ENCODE measurements at regions not wholly inside any gene's neighbourhood (a gene's known extent, or its start where the extent isn't known, plus 50 kb on each side); places are given as distances from the start of the nearest gene placed in this dataset.

DNA sequence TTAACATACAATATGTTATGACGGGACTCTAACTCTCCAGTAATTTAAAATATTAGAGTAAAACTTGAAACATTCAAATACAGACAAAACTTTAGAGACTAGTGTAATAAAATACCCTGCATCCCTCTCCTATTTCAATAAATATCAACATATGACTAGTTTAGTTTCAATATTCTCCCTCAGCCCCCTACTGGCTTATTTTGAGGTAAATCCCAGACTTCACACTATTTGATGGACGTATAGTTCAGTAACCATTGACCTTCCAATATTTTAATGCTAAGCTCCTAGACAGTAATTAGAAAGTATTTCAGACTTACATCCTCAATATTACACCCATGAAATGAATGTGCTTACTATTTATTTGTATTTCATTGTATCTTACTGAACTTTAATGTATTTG, 180.7 kb upstream of the STARD13 start:
- DNase-seq: no peak

DNA sequence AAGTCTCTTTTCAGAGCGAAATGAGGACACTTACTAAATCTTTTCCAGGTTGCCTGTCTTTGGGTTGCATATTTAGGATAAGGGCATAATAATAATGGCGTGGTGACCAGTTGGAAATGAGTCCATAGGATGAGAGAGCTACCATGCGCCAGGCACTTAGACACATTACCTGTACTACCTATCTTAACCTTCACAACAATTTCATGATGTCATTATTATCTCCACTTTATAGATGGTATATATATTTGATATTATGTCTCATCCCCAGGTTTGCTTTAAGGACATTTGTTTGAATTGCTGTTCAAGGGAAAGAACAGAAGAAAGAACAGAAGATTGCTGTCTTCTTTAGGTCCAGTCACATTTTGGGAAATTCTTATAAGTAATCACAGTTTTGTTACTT, 182.0 kb upstream of the STARD13 start:
- no peak for DNase-seq

DNA sequence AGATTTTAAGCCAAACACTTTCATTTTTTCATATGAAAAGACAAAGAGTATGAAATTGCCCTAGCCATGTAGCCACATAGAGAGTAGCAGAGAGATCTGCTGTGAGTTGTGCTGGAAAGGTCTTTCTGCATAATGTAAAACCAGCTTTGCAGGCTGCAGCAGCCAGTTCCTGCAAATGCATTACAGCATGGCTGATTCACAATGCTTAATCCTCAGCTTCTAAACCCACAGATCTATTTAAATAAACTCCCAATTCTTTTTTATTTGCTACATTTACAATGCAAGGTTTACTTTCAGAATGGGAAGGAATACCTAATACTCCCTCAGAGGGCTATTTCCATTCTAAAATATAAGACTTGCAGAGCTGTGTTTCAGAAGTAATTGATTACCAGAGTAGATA, 185.6 kb upstream of the STARD13 start:
- no peak for DNase-seq

DNA sequence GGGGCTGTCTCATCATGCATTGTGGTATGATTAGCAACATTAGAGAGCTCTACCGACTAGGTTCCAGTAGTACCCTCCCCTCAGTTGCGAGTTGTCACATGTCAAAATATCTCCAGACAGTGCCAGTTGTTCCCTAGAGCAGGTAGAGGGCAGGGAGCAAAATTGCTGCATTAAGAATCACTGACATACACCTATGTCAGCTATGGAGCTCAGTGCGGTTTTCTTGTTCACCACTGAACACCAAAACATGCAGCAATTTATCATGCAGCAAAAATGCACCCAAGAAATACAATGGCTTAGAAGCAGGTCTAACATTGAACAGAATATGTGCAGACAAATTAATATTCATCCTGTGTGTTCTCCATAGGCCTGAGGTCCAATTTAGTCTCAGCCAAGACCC, 186.9 kb upstream of the STARD13 start:
- no peak for DNase-seq

DNA sequence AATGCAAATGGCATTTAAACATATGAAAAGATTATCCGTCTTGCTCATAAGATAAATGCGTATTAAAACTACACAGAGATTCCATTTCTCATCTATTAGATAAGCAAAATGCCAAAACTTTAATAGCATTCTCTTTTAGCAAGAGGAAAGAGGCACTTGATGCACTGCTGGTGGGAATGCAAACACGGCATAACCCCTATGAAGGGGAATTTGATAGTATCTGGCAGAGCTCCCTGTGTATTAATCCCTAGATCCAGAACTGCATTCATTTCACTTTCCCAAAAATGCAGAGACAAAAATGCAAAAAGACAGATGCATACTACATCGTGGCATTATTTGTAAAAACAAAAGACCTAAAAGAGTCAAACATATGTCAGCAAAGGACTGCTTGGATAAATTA, 193.6 kb upstream of the STARD13 start:
- DNase-seq: no peak

DNA sequence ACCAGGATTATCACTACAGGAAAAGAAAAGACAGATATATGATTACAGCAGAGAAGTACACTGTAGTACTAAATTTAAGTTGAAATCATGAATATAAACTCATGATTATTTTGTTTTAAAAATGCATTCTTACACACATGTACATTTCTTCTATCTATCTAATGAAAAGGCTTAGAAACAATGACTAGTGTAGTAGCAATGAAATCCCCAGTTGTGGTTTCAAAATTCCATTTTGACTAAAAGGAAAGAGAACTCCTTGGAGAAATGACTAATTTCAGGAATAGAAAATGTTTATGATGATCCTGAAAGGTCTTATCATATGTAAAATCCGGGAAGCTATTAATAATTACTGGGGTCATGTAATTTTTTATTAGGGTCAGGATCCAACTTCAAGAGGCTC, 195.0 kb upstream of the STARD13 start:
- no peak for DNase-seq

DNA sequence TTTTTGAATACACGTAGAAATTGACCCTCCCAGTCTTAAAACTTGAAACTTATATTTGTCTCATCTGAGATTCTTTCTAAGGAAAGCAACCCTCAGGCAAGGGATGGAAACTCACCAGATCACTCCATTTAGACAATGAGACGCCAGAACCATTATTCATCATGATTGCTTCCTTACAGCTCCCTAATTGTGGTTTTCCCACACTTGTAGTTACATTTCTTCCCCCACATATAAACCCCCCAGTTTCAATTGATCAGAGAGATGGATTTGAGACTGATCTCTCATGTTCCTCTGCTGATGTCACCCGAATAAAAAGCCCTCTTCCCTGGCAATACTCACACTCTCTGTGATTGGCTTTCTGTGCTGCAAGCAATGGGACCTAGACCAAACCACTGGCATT, 197.9 kb upstream of the STARD13 start:
- no peak for DNase-seq

GRCh38 chr13:33485247-33485646, 199.7 kb upstream of the STARD13 start:
- DNase-seq: no peak

DNA sequence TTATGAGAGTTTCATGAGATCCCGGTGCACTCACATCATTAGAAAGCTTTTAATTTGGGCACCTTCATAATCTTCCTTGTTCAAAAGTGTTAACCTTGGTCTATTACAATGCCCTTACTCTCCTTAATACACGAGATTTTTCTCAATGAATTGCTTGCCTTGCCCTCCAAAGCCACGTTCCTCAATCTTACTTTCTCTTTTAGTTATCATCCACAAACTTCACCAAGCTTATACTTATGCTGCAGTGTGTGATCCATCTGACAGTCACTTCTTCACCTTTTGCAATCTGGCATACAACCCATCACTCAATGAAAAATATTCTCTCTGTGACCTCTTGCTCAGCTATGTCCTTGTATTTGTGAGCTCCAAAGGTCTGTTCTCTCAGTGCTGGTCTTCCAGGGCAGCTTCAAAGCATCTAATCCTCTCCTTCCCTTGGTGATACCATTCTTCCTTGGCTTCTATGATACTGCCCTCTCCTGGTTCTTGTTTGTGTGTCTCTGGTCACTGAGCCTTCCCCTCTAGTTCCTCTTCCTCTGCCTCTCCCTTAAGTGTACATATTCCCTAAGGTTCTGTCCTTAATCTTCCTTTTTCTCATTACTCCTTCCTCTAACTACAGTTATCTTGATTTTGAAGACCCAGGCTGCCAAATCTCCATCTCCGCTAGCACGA, 202.2 kb upstream of the STARD13 start:
- no peak for DNase-seq

DNA sequence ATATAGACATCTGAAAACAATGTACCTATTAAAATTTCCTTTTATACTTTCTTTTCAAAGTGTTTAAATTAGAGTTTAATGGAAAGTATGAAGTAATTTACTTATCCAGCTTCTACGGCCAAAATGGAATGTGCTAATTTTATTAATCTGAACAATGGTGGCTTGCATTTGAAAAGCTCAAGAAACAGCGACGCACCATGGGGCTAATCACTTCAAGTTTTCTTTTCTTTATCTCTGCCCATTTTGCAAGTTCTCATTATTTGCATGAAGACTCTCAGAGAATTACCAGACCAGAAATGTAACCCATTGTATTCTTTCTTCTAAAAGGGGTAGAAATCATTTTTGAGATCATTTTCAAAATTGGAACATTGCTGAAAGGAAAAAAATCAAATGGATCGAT, 204.0 kb upstream of the STARD13 start:
- no peak for DNase-seq

DNA sequence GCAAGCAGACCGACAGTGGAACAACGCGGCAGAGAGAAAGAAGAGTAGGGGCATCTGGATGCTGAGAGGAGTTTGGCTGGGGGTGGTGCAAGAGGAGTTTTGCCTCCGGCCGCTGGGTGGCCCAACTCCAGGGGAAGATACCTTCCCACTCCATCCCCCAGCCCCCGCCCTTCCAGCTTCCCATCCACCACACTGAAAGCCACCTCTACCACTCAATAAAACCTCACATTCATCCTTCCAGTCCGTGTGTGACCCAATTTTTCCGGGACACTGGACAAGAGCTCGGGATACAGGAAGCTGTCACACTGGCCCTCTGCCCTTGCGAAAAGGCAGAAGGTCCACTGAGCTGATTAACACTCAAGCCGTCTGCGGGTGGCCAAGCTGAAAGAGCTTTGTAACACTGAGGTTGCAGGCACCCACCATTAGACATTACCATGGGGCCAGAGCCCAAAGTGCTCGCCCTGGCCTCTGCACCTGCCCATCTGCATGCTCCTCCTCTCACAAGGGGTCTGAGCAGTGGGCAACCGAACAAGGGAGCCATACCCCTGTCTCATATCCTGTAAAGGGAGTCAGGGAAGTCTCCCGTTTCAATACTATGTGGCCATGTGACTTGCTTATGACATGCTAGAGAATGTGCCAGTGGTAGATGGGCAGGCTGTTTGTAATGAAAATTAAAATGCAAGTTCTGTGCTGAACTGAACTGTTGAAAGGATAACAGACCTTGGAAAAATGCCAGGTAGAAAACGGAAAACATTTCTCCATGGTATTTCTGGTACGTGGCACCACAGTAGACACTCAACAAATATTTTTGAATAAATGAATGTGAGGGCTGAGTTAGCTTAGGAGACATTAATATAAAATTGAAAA, 205.1 kb upstream of the STARD13 start:
- no peak for DNase-seq

- no peak for DNase-seq
These were observed 208.3 kb upstream of the STARD13 start for GRCh38 chr13:33493672-33494365.

GRCh38 chr13:33494596-33495204, 209.1 kb upstream of the STARD13 start:
- peak; percentile 60 for DNase-seq

GRCh38 chr13:33496336-33496735, 210.8 kb upstream of the STARD13 start:
- no peak for DNase-seq

- DNase-seq: no peak
These were observed 211.7 kb upstream of the STARD13 start for GRCh38 chr13:33497146-33497845.

DNA sequence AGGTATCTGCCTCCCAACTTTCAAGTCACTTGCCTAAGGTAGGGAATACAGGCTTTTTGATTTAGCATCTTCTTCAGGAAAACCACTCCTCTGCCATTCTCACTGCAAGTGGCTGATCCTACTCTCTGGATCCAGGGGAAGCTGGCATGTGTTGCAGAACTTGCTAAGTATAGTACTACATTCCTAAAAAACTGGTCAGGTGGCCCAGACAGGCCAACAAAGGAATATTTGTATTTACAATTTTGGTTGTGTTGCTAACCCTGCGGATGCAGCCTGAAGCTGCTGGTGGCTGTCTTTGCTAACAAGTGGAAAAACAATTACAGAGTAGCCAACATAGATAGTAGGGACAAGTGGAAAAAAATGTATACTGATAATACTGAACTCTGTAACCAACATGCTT, 222.5 kb upstream of the STARD13 start:
- no peak for DNase-seq

DNA sequence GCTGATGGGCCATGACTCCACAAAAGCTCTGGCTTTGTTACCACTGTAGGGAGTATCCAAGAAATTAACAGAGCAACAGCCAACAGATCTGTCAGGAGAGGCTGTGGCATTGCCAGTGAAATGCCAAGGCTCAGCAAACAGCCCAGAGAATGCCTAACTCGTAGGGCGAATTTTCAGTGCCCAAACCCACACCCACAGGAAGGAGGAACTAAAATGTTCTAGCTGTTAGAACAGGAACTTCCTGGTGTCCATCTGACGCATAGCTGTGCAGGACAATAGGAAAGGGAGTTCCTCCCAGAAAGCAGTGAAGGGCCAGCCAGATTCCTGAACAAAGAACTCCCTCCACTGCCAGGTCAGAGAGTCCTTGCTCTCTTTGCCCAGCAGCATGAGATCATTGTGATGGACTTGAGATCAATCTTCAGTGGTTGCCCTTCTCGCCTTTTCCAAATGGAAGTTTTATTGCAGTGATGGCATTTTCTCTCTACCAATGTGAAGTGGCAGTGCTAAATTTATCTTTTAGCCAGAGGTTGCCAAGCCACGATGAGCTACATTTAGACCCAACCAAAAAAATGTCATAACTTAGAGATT, 224.2 kb upstream of the STARD13 start:
- no peak for DNase-seq

- DNase-seq: no peak
These were observed 224.9 kb upstream of the STARD13 start for GRCh38 chr13:33510350-33510970.

DNA sequence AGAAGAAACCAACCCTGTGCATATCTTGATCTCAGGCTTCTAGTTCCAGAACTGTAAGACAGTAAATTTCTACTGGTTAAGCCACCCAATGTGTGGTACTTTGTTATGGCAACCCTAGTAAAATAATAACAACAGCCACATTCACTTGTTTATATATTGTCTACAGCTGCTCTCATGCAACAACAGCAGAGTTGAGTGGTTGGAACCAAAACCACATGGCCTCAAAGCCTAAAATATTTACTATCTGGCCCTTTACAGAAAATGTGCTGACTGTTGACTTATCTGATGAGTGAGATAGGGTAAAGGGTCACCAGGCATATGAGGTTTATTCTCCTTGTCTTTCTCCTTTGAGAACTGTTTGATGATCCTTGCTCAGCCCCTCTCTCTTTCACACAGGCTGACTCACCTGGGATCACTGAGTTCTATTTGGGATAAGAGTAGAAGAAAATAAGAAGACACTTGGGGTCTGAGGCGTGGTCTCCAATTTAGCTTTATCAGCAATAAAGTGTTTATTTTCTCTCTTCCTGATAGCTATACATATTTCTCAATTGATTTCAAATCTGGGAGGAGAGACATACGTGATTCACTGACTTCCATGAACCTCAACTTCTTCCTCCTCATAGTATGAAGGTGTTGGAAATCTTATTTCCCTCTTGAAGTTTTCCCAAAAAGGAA, 227.5 kb upstream of the STARD13 start:
- no peak for DNase-seq

DNA sequence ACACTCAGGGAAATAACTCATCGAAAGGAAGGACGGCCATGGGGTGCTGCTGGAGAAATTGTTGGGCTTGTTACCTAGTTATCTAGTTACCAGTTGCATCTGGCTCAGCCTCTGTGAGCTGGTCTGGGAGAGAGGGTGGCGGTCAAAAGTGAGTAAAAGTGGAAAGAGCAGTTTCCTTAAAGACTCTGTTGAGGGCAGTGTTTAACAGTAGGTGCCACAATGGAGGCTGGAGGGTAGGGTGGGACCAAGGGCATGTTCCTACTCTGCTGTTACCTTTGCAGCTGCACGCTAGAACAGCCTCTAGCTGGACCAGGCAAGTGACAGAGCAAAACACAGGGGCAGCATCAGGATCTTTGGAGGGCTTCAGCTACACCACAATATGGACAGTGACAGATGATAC, 228.8 kb upstream of the STARD13 start:
- no peak for DNase-seq

- DNase-seq: no peak
These were observed 229.6 kb upstream of the STARD13 start for GRCh38 chr13:33515146-33515545.
